Thymus (tissue), 11 donors: ENCODE measurements at regions not wholly inside any gene's neighbourhood (a gene's known extent, or its start where the extent isn't known, plus 50 kb on each side); places are given as distances from the start of the nearest gene placed in this dataset.
"Not testable (repeated sequence)": the region's sequence is repeated elsewhere in the genome, so short reads cannot be mapped to it uniquely, and the experiment has no call there.

Experiments used
- DNase-seq, 9 donors: peaks; one replicate each; pipeline ENCODE4 v3.0.0-alpha.2; 2013; ENCODE audit warnings: low spot score in 9 of 9, low read depth in 6 of 9, missing footprints in 1 of 9
- H3K27ac ChIP-seq, 2 donors: one replicate each; pipeline ENCODE4 v1.5.1; 2013; ENCODE audit warnings: control low read depth in 1 of 2, low read depth in 1 of 2, low read length in 1 of 2, mild to moderate bottlenecking in 1 of 2, moderate library complexity in 1 of 2
- H3K27me3 ChIP-seq, 2 donors: one replicate each; pipeline ENCODE4 v1.5.1; 2013; ENCODE audit warnings: low read length in 1 of 2; ENCODE audit not compliant: control insufficient read depth in 2 of 2, insufficient read depth in 1 of 2
- H3K36me3 ChIP-seq, 2 donors: one replicate each; pipeline ENCODE4 v1.5.1; 2013; ENCODE audit warnings: low read length in 1 of 2, mild to moderate bottlenecking in 1 of 2, moderate library complexity in 1 of 2; ENCODE audit not compliant: control insufficient read depth in 2 of 2, insufficient read depth in 2 of 2
- H3K4me1 ChIP-seq, 2 donors: one replicate each; pipeline ENCODE4 v1.5.1; 2013; ENCODE audit warnings: low read length in 2 of 2; ENCODE audit not compliant: control insufficient read depth in 2 of 2, insufficient read depth in 2 of 2
- H3K4me3 ChIP-seq, 2 donors: one replicate each; pipeline ENCODE4 v1.5.1; 2013; ENCODE audit warnings: low read length in 2 of 2, control low read depth in 1 of 2, mild to moderate bottlenecking in 1 of 2
- H3K9me3 ChIP-seq, 2 donors: one replicate each; pipeline ENCODE4 v1.5.1; 2013; ENCODE audit warnings: low read length in 1 of 2, mild to moderate bottlenecking in 1 of 2; ENCODE audit not compliant: control insufficient read depth in 2 of 2, insufficient read depth in 1 of 2
- WGBS: extraction: QIAGEN DNeasy Blood & Tissue Kit; methylation state at CpG from one replicate; pipeline ENCODE4 v1.1.7; 2013; 5-methylcytosine and 5-hydroxymethylcytosine counted together
- donor health status: healthy.

GRCh38 chr10:4429571-4429970, 396.4 kb upstream of the AKR1E2 start:
- H3K27ac ChIP-seq, result no peak overlapping the region
- DNase-seq, result no peak
- H3K27me3 ChIP-seq, result no peaks in the 10 kb centered on the region
- no peaks in the 10 kb centered on the region for H3K36me3 ChIP-seq
- WGBS, result 95% methylated on average over 9 of the region's 9 CpGs
- no peak overlapping the region for H3K4me3 ChIP-seq
- no peaks in the 10 kb centered on the region for H3K4me1 ChIP-seq
- H3K9me3 ChIP-seq, result no peaks in the 10 kb centered on the region

DNA sequence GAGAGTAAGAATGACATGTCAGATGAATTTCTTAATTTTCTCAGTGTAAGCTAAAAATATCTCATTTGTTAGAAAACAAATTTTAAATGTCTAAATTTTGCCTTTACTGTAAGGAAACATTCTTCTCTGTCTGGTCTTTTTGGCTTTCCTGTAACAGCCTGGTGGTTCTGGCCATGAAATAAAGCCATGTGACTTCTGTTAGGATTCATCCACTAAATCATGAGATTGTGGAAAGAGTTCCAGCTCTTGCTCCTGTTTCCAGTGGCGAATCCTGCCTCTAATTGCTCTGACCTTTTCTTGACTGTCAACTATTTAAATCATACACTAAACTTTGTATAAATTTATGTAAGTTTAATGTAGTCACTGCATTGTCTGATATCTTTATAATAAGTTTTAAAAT, 398.5 kb upstream of the AKR1E2 start:
- Histone ChIP-seq H3K27me3 (no peaks in the 10 kb centered on the region), H3K9me3 (no peaks in the 10 kb centered on the region), H3K36me3 (no peaks in the 10 kb centered on the region), H3K4me3 (no peak overlapping the region), H3K4me1 (no peaks in the 10 kb centered on the region), H3K27ac (no peak overlapping the region)
- WGBS, result 96% methylated on average over 1 of the region's 1 CpG
- no peak for DNase-seq

DNA sequence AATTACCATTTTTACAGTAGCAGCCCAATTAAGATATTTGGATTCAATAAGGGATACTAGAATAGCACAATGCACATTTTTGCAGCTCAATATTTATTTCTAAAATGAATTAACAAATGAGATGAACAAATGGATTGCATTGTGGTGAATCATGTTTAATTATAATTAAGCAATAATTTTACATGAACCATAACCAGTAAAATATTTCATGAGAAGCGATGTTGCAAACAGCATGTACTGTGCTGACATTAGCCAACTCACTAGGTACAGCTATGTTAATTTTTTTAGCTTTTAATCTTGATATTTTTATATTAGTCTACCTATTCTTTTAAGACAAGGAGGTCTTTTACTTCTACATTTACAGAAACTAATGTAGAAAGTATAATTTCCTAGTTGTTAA, 399.1 kb upstream of the AKR1E2 start:
- H3K27ac ChIP-seq, result no peak overlapping the region
- 96% methylated on average over 1 of the region's 1 CpG for WGBS
- H3K9me3 ChIP-seq, result no peaks in the 10 kb centered on the region
- H3K4me3 ChIP-seq, result no peak overlapping the region
- no peaks in the 10 kb centered on the region for H3K36me3 ChIP-seq
- no peaks in the 10 kb centered on the region for H3K27me3 ChIP-seq
- no peak for DNase-seq
- no peaks in the 10 kb centered on the region for H3K4me1 ChIP-seq

- 97% methylated on average over 2 of the region's 2 CpGs for WGBS
These were observed 416.7 kb upstream of the AKR1E2 start for GRCh38 chr10:4409319-4409718.

DNA sequence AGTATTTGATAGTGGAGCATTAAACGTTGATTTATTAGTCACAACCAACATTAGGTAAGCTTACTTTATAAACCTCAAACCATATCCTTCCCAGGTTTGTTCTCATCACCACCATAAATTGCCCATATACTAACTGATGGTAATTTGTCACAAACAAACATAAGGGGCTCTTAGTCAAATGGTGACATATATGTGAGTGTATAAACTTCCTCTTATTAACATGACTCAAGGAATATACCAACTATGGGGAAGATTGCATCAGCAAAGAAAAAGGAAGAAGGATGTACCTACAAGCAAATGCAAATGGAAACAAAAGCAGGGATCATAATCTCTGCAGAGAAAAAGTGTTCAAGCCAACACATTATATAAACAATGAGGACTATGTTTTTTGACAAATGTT, 418.2 kb upstream of the AKR1E2 start:
- H3K27ac ChIP-seq, result no peak overlapping the region
- DNase-seq, result no peak
- H3K4me3 ChIP-seq, result no peak overlapping the region
- no peaks in the 10 kb centered on the region for H3K36me3 ChIP-seq
- H3K4me1 ChIP-seq, result no peaks in the 10 kb centered on the region
- H3K27me3 ChIP-seq, result no peaks in the 10 kb centered on the region
- 90% methylated on average over 1 of the region's 1 CpG for WGBS
- no peaks in the 10 kb centered on the region for H3K9me3 ChIP-seq

More at GRCh38 chr10:4409319-4409718, 416.7 kb upstream of the AKR1E2 start:
- Histone ChIP-seq H3K4me3 (no peak overlapping the region), H3K9me3 (no peaks in the 10 kb centered on the region), H3K27me3 (no peaks in the 10 kb centered on the region), H3K4me1 (no peaks in the 10 kb centered on the region), H3K27ac (no peak overlapping the region), H3K36me3 (no peaks in the 10 kb centered on the region)
- DNase-seq, result no peak

- 95% methylated on average over 3 of the region's 3 CpGs for WGBS
- no peak for DNase-seq
- Histone ChIP-seq H3K27ac (no peak overlapping the region), H3K36me3 (no peaks in the 10 kb centered on the region), H3K4me1 (no peaks in the 10 kb centered on the region), H3K27me3 (no peaks in the 10 kb centered on the region), H3K9me3 (no peaks in the 10 kb centered on the region), H3K4me3 (no peak overlapping the region)
These were observed 420.2 kb upstream of the AKR1E2 start for GRCh38 chr10:4405828-4406227.

DNA sequence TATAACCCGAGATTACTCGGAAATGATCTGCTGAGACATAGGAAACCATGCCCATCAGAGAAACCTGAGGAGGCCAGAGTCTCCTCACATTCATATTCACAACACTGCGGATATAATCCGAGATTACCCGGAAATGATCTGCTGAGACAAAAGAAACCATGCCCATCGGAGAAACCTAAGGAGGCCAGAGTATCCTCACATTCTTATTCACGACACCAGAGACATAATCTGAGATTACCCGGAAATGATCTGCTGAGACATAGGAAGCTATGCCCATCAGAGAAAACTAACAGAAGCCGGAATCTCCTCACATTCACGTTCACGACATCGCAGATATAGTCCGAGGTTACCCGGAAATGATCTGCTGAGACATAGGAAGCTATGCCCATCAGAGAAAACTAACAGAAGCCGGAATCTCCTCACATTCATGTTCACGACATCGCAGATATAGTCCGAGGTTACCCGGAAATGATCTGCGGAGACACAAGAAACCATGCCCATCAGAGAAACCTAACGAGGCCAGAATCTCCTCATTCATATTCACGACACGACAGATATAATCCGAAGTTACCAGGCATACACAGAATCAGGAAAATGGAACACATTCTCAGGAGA, 422.3 kb upstream of the AKR1E2 start:
- DNase-seq, result no peak
- Histone ChIP-seq H3K4me3 (no peak overlapping the region), H3K4me1 (no peaks in the 10 kb centered on the region), H3K27me3 (no peaks in the 10 kb centered on the region), H3K36me3 (no peaks in the 10 kb centered on the region), H3K9me3 (no peaks in the 10 kb centered on the region), H3K27ac (no peak overlapping the region)
- WGBS, result 99% methylated on average over 24 of the region's 24 CpGs

DNA sequence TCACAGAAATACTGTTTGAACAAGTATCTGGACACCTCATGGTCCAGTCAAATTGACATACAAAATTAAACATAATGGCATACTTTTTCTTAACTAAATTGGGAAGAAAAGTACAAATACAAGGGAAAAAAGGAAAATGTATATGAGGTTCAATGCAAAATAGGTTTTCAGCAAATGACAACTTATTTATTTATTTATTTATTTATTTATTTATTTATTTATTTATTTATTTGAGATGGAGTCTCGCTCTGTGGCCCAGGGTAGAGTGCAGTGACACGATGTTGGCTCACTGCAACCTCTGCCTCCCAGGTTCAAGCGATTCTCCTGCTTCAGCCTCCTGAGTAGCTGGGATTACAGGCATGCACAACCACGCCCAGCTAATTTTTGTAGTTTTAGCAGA, 424.9 kb upstream of the AKR1E2 start:
- not testable (repeated sequence) for H3K4me3 ChIP-seq, H3K4me1 ChIP-seq, H3K27ac ChIP-seq, H3K36me3 ChIP-seq, H3K27me3 ChIP-seq, DNase-seq, H3K9me3 ChIP-seq
- 99% methylated on average over 4 of the region's 4 CpGs for WGBS

DNA sequence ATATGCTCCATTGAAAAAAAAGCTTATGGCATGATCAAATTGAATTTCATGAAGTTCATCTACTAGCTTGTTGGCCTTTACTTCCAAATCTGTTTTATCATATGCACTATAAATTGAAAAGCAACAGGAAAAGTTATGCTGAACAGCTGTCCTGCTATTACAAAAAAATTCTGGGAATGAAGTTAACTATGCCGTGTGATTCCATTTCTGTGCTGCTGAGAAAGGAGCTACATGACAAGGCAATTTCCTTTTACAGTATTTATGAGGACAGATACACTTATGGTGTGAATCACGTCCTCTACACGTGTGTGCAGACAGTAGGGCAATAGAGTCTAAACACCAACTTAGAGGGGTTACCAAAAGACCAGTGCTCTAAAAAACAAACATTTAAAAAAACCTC, 426.5 kb upstream of the AKR1E2 start:
- no peak for DNase-seq
- Histone ChIP-seq H3K4me3 (no peak overlapping the region), H3K4me1 (no peaks in the 10 kb centered on the region), H3K9me3 (no peaks in the 10 kb centered on the region), H3K36me3 (no peaks in the 10 kb centered on the region), H3K27me3 (no peaks in the 10 kb centered on the region), H3K27ac (no peak overlapping the region)
- WGBS, result 92% methylated on average over 3 of the region's 3 CpGs

DNA sequence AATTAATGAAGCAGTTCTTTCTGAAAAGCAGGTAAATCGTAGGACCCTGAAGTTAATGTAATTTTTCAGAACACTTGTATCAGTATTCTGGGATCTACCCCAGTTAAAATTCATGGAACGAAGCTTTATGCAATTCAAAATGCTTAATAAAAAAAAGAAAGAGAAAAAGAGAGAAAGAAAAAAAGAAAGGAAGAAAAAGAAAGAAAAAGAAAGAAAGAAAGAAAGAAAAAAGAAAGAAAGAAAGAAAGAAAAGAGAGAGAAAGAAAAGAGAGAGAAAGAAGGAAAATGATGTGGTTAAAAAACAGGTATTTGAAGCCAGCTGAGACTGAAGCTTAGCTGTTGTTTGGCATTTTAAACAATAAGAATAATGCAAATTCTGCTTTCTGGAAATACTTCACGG, 427.4 kb upstream of the AKR1E2 start:
- no peaks in the 10 kb centered on the region for H3K4me1 ChIP-seq

More for the DNA sequence above, 427.4 kb upstream of the AKR1E2 start:
- Histone ChIP-seq H3K4me3 (no peak overlapping the region), H3K27me3 (no peaks in the 10 kb centered on the region), H3K9me3 (no peaks in the 10 kb centered on the region), H3K27ac (no peak overlapping the region), H3K36me3 (no peaks in the 10 kb centered on the region)
- no peak for DNase-seq
- WGBS, result 96% methylated on average over 3 of the region's 3 CpGs
